GM18858 (cell line): ENCODE measurements at regions not wholly inside any gene's neighbourhood (a gene's known extent, or its start where the extent isn't known, plus 50 kb on each side); places are given as distances from the start of the nearest gene placed in this dataset.

Source experiments
- ATAC-seq: cut with Tn5 transposase; IDR thresholded peaks from one replicate; pipeline ENCODE4 v1.9.1; 2021; ENCODE audit not compliant: unreplicated experiment

DNA sequence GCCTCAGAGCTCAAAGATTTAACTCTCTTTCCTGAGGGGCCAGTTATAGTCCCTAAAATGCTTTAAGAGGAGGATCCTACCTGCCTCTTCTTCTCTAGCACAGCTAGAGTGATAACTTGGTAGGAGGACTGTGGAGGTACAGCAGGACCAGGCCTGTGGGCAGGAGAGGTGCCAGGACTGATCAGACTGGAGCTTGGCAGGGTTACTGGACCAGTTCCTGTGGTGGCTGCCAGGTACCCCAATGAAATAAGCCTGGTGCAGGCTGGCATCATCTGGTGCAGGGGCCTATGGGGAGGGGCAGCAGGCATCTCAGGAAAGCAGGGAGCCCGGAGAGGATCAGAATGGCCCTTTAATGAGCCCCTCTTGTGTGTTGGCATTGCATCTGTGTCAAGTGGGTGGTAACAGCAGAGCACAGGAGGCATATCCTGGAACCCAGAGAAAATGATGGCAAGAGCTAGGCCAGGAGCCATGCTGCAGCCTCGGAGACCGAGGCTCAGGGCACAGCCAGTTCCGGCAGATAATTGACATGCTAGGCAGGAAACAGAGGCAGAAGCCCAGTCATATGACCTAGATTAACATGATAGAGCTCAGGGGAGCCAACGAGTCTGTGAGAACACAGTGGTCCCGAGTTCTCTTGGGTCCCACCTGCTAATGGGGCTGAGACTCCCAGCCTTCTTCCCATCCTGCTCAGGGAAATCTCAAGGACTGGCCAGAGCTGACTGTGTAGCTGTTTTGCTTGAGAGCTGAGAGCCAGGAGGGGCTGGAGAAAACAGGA, 187.5 kb upstream of the ZBED5 start:
- ATAC-seq: no peak

DNA sequence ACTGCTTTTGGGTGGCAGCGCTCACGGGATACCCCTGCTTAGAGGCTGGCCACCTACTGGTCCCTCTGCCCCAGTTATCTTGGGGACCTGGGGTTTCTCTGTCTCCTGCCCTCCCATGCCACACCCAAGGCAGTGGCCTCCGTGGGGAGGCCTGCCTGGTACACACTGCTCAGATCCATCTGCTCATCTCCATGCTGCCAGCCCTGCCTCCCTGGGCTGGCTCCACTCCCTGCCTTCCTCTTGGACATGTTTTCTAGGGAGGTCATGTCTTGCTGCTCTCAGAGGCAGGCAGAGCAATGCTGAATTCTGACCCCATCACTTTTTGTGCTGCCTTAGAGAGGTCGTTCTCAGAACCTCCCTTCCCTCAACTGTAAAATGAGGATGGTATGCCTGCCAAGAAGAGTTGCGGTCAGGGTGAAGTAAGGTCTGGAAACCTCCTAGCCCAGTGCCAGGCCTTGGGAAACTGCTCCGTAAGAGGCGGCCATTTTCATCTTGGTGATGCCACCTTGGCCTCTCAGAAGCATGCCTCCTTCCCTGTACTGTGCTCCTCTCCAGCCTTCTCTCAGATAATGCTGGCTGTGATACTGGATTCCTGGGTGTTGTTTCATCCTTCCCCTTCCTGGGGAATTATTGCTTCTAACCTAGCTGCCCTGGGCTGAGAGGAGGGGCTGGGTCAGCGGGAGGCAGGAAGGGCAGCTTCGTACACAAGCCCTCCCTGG, 186.4 kb upstream of the ZBED5 start:
- no peak for ATAC-seq

DNA sequence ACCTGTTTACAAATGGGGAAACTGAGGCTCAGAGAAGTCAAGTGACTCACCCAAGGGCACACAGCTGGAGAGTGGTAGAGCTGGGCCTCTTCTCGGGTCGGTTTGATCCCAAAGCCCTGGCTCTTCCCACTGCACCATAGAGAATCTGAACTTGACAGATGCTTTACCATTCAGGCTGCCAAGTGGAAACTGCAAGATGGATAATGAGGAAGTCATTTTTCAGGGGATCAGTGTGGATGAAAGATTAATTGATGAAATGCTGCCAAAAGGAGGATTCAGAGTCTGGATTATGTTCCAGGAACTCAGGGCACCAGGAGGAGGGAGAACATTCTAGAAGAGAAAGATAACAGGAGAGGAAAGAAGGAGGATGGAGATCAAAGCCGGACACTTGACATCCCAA, 185.9 kb upstream of the ZBED5 start:
- no peak for ATAC-seq

DNA sequence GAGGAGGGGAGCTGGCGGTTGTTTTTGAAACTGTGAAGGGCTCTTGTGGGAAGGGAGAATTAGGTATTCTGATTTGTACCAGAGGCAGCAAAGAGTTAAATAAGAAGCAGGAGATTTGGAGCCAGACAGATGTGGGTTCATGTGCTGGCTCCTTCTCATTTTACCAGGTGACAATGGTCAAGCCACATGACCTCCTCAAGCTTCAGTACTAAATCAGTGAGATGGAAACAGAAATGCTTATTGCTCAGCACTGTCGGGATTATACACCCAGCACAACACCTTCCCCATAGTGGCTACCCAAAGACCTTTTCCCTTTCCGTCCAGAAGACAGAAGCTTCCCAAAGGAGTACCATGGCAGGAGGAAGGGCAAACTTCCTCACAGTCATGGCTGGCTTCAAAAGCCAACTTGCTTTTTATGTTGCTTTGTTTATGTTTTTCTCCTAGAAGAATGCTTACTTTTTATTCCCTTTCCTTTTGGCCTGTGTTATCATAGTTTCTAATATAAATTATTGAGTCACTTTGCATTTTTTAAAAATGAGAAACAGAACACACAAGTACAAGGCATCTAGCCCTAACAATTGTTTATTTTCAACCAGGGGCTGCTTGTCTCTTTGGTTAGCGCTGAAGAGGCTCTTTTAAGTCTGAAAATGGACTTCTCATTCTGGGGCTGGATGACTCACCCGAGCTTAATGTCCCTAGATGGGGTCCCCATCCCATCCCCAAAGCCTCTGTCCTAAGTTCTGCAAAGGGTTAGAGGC, 181.5 kb upstream of the ZBED5 start:
- no peak for ATAC-seq

DNA sequence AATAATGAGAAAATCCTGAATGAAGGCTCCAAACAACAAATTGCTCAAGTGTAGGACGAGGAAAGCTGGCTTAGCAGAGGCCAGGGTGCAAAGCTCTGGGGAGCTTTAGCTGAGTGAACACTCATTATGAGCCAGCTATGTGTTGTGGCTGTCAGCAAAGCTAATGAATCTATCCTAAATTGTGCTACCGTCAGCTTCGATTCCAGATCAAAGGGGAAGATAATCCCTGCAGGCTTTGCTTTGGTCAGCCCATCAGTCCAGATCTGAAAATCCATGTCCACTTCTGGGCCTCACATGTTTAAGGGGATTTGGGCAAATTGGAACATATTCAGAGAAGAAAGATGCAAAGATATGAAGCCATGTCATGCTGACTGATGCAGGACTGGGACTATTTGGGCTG, 180.9 kb upstream of the ZBED5 start:
- ATAC-seq: no peak

DNA sequence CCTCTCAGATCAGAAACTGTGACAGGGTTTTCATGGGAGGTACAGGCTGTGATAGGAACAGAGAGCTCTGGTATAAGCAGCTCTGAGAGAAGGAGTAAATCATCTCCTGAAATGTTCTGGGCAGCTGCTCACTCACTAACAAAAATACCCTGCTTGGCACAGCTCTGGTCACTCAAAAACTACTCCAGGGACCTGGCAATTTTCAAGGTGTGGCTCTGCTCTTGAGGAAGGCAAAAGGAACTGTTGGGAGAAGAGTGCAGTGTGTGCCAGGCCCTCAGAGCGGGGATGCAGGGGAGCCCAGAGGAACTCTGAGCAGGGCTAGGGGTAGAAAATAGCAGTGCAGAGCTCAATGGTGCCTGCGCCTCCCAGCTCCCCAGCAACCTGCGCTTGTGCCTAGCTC, 180.5 kb upstream of the ZBED5 start:
- no peak for ATAC-seq

DNA sequence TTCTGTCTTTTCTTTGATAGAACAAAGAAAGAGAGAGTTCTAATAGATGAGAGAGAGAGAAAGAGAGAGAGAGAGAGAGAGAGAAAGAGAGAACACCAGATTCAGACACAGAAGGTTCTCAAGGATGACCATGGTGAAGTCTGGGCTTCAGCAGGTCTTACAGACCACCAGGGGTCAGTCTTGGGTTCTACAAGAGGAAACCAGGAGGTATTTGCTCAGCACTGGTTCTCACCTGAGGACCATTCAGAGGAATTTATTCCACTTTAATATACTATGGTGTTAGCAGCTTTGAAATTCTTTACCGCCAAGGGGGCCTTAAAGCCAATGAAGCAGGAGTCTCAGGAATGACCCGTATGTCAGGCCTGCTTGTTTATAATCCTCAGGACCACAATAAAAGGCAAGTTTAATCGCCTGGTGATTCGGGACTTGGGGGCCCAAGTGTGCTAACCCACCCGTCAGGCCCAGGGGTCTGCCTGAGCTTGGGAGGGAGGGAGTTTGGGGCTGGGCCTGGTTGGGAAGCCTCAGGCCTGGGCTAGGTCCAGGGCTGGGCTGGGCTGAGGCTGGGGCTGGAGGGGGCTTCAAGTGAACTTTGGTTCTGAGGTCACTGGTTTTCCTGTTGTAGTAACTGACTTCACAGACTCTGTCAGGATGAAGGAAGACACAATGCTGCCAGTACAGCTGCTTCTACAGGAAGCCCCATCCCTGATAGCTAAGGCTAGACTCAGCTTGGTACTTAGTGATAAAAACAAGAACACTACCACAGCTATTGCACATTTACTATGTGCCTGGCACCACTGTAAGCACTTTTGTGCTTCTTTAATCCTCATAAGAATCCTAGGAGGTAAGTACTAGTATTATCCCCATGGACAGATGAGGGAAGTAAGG, 179.2 kb upstream of the ZBED5 start:
- no peak for ATAC-seq

DNA sequence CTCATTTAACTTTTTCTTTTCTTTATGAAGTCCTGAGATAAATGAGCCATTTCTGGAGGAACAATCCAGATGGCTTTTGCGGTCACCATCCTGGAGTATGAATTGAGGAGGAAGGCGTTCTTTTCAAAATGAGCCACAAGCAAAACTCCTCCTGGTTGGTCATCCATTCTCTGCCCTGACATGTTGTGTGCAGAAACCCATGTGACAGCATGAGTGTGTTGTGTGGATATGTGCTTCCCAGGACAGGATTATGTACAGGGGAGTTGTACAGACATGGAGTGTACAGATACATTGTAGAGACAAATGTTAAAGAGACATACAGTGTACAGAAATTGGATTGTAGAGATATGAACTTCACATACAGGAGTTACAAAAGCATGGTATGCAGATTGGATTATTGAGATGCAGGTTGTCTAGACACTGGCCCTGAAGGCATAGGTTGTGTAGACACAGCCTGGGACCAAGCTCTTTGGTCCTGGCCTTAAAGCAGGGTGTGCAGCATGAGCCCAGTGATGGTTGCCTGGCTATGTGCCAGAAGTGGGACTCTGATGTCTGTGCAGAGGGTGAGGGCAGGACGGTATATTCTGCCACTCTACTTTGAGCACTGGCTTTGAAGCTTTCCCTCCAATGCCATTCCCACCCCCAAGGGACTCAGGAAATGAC, 178.5 kb upstream of the ZBED5 start:
- ATAC-seq: no peak

DNA sequence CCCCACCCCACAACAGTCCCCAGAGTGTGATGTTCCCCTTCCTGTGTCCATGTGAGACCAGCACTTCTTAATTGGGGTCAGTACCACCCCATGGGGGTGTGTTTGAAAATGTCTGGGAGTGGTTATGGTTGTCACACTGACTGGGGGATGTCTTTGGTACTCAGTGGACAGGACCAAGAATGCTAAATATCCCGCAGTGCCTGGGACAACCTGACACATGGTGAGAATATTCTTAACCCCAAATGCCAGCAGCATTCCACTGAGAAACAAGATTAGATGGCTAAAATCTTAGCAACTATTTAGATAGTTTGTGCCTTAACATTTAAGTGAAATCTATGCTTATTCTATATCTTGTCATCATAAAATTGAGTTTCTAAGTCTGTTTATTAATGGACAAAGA, 177.5 kb upstream of the ZBED5 start:
- no peak for ATAC-seq

DNA sequence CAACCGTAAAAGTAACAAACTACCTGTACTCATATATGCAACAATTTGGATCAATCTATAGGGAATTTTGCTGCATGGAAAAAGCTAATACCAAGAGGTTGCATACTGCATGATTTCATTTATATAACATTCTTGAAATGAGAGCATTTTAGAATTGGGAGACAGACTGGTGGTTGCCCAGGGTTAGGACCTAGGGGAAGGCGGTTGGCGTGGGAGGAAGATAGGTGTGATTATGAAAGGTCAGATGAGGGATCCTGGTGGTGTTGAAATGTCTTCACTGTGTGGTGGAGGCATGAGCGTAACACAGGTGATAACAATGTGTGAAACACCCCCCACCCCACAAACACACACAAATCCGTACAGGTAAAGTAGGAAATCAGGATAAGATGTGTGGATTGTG, 176.6 kb upstream of the ZBED5 start:
- ATAC-seq: no peak

DNA sequence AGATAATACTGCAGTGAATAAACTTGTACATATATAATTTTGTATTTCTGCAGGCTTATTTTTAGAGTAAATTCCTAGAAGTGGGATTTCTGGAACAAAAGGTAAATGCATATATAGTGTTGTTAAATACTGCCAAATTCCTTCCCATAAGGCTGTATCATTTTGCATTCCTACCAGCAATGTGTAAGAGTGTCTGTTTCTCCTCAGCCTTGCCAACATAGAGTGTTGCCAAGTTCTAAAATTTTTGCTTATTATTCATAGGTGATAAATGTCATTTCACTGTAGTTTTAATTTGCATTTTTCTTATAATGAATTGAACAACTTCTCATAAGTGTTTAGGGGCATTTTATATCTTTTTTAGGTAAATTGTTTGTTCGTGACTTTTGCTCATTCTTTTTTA, 174.2 kb upstream of the ZBED5 start:
- no peak for ATAC-seq

DNA sequence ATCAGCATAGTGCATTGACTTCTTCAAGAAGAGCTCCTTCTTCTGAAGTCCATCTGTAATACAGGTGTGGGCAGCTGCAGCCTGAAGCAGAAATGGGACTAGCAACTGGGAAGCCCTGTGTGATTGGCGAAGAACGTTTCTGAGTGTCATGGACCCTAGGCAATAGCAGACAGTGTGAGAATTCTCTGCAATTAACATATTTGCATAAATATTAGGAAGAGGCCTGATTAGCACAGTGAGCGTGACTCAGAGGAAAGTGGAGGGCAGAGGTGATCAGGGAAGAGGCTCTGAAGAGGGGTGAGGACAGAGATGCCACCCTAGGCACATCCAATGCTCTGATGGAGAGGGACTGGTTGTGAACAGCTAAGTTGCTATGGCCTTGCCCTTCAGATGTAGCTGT, 171.2 kb upstream of the ZBED5 start:
- ATAC-seq: no peak

DNA sequence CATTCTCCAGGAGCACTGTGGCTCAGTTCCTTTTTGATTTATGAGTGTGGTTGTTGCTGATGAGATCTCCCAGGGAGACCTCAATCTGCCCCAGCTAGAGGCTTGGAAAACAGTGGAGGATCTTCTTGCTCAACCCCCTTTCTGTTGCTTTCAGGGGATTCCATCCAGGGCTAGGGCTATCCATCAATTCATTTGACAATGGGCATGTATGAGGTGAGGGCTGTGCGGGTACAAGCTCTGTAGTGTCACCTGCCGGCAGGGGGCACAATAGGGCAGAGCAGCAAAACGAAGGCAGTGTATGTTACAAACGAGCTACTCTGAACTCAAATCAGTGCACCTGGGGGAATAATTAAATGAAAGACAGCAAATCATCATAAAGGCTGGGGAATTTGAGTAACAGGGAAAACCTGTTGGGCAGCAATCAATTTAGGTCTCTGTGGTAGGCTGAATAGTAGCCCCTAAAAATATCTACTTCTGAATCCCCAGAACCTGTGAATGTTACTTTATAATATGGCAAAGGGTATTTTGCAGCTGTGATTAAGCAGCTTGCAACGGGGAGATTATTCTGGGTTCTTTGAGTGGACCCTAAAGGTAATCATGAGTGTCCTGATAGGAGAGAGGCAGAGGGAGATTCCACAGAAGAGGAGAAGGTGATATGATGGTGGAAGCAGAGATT, 170.3 kb upstream of the ZBED5 start:
- no peak for ATAC-seq

DNA sequence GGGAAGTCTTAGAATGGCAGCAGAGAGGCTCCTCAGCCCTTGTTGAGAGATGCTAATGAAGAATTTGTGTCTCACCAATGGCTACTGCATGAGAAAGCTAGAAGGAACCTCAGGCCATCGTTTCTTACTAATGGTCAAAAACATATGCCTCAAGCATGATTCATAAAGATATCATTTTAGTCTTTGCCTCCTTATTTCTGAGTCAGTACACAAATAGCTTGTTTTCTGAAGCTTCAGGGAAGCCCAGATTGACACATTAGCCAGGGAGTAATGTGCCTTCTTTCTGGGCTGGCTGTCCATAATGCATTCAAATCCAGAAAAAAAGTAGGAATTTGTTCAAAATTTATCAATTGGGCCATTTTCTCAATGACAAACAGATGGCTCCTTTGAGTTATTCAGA, 169.4 kb upstream of the ZBED5 start:
- ATAC-seq: no peak

DNA sequence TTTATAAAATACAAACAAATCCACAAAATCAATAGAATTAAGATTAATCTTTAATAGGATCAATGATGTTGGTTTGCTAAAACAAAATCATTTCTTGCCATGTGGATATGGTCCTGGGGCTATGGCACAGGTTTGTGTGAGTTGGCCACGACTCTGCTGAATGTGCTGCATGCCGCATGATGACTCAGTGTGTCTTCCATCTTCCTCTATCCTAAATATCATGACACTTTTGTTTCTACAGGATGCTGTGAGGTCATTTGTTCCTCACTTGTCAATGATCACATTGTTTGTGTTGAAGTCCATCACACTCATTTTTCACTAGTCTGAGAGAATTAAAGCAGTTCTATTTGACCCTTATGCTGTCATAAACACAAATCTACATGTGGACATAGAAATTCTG, 167.2 kb upstream of the ZBED5 start:
- no peak for ATAC-seq

DNA sequence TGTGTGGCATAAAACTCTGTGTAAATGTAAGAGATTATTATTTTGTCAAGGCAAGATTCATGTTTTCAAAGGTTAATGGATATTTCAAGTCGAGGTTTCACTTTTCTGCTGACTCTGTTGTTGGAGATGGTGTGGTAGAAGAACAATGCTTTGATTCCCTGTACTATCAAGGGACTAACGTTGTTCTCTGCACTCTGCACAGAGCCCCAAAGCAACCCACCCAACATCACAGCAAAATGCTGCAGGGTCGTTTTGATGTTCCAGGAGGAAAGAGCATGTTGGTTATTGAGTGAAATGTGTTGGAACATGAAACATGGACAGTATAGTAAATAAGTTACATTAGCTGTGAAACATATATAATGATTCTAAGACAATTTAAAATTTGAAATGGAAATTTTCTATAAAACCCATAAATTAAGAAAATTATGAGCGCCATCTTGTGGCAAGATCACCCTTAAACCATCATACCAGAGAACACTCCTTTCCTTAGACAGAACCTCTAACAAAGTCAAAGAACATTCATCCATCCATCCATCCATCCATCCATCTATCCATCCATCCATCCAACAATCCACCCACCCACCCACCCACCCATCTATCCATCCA, 164.4 kb upstream of the ZBED5 start:
- ATAC-seq: no peak

DNA sequence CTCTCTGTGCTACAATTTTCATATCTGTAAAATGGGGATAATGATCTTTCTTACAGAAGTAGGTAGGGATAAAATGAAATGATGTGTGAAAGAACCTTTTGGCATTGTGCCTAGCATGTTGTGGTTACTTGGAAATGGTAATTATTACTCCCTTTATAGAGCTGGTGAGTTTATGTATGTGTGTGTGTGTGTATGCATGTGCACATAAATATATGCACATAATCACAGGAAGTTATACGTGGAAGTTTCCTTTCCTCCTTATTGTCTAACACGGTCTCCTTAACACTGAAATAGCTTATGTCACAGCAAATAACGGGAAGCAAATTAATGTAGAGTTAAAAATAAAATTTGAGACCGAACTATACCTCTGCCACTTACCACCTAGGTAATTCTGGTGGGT, 163.7 kb upstream of the ZBED5 start:
- no peak for ATAC-seq

DNA sequence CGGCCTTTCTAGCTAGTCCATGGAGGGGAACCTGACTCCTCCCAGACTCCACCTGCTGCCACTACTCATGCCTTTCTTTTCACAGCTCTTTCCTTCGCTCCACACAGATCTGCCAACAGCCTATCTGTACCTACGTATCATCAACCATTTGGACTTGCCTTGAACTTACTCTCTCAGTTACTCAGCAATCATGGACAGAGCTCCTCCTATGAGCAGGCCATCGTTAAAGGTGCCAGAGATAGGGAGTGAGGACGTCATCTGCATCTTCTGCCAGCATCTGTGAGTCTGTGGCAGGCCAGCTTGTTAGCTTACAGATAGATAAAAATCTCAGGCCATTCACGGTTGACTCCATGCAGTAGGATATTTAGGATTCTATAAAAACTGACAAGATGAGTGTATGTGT, 162.9 kb upstream of the ZBED5 start:
- no peak for ATAC-seq

DNA sequence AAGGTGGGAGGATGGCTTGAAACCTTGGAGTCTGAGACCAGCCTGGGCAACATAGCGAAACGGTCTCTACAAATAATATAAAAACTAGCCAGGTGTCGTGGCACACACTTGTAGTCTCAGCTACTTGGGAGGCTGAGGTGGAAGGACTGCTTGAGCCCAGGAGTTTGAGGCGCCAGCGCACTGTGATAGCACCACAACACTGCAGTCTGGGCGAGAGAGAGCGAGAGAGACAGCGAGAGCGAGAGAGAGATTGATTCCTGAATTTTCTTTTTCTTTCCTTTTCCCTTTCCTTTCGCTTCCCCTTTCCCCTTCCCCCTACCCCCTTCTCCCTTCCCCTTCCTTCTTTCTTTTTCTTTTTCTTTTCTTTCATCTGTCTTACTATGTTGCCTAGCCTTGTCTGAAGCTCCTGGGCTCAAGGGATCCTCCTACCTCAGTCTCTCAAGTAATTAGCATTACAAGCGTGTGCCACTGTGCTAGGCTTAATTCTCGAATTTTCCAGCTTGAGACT, 162.4 kb upstream of the ZBED5 start:
- no peak for ATAC-seq
